HUES64 (cell line): ENCODE measurements at regions not wholly inside any gene's neighbourhood (a gene's known extent, or its start where the extent isn't known, plus 50 kb on each side); places are given as distances from the start of the nearest gene placed in this dataset.

Experiments
- H3K27ac ChIP-seq: 2 replicates; pipeline ENCODE4 v1.7.0; 2013; ENCODE audit warnings: low read depth, low read length, inconsistent platforms
- H3K27me3 ChIP-seq: 2 replicates; pipeline ENCODE4 v1.6.1; 2013; ENCODE audit warnings: mild to moderate bottlenecking, low read length; ENCODE audit not compliant: insufficient read depth
- H3K36me3 ChIP-seq: 2 replicates; pipeline ENCODE4 v1.6.1; 2013; ENCODE audit warnings: mild to moderate bottlenecking, low read length; ENCODE audit not compliant: insufficient read depth
- H3K4me1 ChIP-seq: 2 replicates; pipeline ENCODE4 v1.6.1; 2013; ENCODE audit warnings: mild to moderate bottlenecking, low read length, moderate library complexity; ENCODE audit not compliant: insufficient read depth
- H3K4me3 ChIP-seq: 2 replicates; pipeline ENCODE4 v1.5.1; 2013; ENCODE audit warnings: mild to moderate bottlenecking, low read length, moderate library complexity
- H3K9ac ChIP-seq: 2 replicates; pipeline ENCODE4 v1.6.1; 2013; ENCODE audit warnings: mild to moderate bottlenecking, low read depth, low read length
- H3K9me3 ChIP-seq: 2 replicates; pipeline ENCODE4 v1.6.1; 2013; ENCODE audit warnings: low read depth, low read length; ENCODE audit not compliant: insufficient read depth
- WGBS: fragments of 150-250, 120-280 bp; methylation state at CpG from one replicate; pipeline ENCODE4 v1.1.7; 2013; ENCODE audit warnings: missing lambda C conversion rate; 5-methylcytosine and 5-hydroxymethylcytosine counted together

DNA sequence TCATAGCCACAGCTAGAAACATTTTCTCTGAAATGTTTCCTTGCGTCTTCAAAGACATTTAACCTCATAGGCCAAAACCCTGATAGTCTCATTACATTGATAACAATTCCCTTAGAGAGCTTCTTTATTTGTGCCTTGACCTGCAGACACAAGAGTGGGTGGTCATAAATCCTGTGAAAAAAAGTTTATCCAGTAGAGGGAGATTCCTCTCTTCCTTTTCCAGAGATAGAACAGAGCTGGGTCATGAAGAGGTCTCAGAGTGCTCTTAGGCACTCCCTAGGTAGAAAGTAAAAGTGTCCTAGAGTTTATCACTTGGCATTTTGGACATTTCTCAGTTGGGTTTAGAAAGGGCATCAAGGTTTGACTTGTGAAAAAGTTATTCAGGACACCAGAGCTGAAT is 426.1 kb downstream of the NUF2 start:
- Histone ChIP-seq H3K36me3 (no peaks in the 10 kb centered on the region), H3K4me1 (peaks cover 13% of the 10 kb centered on the region), H3K4me3 (no peak overlapping the region), H3K9me3 (peaks cover 11% of the 10 kb centered on the region; the same call in 1 of the 2 replicates), H3K27me3 (no peaks in the 10 kb centered on the region), H3K27ac (peak overlapping the region; percentile 49; the same call in 1 of the 2 replicates), H3K9ac (peak overlapping the region; percentile 24; the same call in 1 of the 2 replicates)
- 40% methylated on average over 1 of the region's 1 CpG for WGBS

DNA sequence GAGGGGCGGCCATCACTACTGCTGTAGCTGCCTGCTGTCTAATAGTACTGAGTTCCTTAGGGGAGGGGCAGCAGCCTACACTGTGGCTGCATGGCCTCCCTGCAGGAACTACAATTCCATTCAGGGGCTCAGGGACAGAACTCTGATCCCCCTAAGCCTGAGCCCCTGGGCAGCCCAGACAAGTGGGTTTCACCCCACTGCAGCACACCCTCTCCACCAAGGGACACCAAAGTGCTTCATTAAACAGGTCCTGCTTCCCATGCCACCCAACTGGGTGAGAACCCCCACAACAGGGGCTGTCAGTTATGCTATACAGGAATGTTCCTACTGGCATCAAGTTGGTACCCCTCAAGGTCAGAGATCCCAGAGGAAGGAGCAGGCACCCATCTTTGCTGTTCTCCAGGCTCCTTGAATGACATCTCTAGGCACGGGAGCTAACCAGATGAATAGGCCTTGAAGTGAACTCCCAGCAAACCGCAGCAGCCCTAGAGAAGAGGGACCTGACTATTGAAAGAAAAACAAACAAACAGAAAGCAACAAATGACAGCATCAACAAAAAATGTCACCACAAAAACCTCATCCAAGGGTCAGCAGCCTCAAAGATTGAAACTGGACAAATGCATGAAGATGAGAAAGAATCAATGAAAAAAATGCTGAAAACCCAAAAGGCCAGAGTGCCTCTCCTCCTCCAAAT is 437.4 kb downstream of the NUF2 start:
- H3K27me3 ChIP-seq: no peaks in the 10 kb centered on the region
- peaks cover 18% of the 10 kb centered on the region for H3K9me3 ChIP-seq
- WGBS: 95% methylated on average over 3 of the region's 3 CpGs
- no peak overlapping the region for H3K27ac ChIP-seq
- H3K9ac ChIP-seq: no peak overlapping the region
- no peaks in the 10 kb centered on the region for H3K4me1 ChIP-seq
- no peaks in the 10 kb centered on the region for H3K36me3 ChIP-seq
- H3K4me3 ChIP-seq: no peak overlapping the region

DNA sequence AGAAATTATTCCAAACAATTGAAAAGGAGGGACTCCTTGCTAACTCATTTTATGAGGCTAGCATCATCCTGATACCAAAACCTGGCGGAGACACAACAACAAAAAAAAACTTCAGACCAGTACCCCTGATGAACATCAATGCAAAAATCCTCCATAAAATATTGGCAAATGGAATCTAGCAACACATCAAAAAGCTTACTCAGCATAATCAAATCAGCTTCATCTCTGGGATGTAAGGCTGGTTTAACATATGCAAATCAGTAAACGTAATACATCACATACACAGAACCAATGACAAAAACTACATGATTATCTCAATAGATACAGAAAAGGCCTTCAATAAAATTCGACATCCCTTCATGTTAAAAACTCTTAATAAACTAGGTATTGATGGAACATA is 440.1 kb downstream of the NUF2 start:
- no peak overlapping the region for H3K4me3 ChIP-seq
- 63% methylated on average over 2 of the region's 3 CpGs for WGBS
- no peaks in the 10 kb centered on the region for H3K27me3 ChIP-seq
- H3K9ac ChIP-seq: no peak overlapping the region
- no peaks in the 10 kb centered on the region for H3K36me3 ChIP-seq
- H3K27ac ChIP-seq: no peak overlapping the region
- no peaks in the 10 kb centered on the region for H3K4me1 ChIP-seq
- H3K9me3 ChIP-seq: peaks cover 8% of the 10 kb centered on the region; the same call in 1 of the 2 replicates

DNA sequence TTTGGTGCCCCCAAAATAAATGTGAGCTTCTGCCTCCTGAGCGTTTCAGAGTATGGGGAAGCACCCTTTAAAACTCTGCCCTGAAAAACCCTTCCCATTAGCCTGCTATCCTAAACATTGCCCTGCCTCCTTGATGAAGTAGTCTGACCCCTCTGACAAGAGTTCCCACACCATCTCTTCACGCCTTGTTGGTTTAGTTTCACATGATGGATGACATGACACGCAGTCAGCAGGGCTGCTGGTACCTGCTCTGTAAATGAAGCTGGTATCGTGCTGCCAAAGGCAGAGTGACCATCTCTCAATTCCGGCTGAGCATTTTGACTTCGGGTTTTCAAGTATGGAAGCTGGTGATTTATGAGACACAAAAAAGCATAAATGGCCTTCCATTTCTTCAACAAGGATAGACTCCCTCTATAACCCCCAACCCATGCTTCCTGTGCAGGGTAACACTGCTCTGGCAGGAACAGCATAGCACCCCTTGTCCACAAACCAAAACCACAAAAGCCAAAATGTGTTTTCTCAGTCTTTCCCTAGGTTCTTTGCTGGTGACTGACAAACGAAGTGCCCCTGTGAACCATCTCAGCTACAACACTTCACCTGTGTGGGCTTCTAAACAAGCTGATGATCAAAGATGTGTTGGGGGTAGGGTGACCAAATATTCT is 444.6 kb downstream of the NUF2 start:
- no peak overlapping the region for H3K27ac ChIP-seq
- H3K4me1 ChIP-seq: no peaks in the 10 kb centered on the region
- WGBS: 88% methylated on average over 7 of the region's 7 CpGs
- no peak overlapping the region for H3K4me3 ChIP-seq
- H3K27me3 ChIP-seq: no peaks in the 10 kb centered on the region
- H3K36me3 ChIP-seq: no peaks in the 10 kb centered on the region
- H3K9ac ChIP-seq: no peak overlapping the region
- no peaks in the 10 kb centered on the region for H3K9me3 ChIP-seq

DNA sequence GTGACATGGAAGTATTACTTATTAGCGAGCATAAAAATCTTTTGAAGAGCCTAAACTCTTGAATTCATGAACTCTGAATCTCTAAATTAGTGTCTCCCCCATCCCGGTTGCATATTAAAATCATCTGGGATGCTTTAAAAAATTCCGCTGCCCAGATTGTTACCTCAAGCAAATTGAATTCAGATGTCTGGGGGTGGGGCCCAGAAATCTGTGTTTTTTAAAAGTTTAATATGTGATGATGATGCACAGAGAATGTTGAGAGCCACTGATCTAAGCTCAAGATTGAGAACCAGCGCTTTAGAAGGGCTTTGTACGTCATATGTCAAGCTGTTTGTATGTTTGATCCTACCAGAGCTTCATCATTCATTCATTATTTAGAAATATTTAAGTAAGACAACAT is 446.8 kb downstream of the NUF2 start:
- no peak overlapping the region for H3K4me3 ChIP-seq
- 93% methylated on average over 5 of the region's 5 CpGs for WGBS
- H3K9me3 ChIP-seq: no peaks in the 10 kb centered on the region
- H3K9ac ChIP-seq: no peak overlapping the region
- H3K27ac ChIP-seq: no peak overlapping the region
- H3K27me3 ChIP-seq: no peaks in the 10 kb centered on the region
- no peaks in the 10 kb centered on the region for H3K36me3 ChIP-seq
- H3K4me1 ChIP-seq: no peaks in the 10 kb centered on the region

DNA sequence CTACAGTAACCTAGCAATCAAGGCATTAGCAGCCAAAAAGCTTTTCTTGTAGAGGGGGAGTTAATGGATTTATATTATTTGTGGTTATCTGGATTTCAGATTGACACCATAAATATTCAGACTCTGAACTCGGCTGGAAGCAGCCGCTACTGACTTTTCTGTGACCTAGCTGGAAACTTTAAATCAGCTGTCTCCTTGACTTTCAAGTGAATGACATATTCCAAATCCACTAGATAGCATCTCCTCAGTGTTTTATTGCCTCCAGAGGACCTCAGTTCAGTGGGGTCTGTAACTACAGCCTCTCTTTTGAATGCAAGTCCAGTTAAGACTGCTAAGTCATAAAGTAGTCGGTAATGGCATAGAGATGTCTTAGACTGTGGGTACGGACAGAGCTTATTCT is 448.5 kb downstream of the NUF2 start:
- Histone ChIP-seq H3K36me3 (no peaks in the 10 kb centered on the region), H3K4me1 (no peaks in the 10 kb centered on the region), H3K27me3 (no peaks in the 10 kb centered on the region), H3K9ac (no peak overlapping the region), H3K4me3 (no peak overlapping the region), H3K27ac (no peak overlapping the region), H3K9me3 (no peaks in the 10 kb centered on the region)
- WGBS: 91% methylated on average over 4 of the region's 4 CpGs

DNA sequence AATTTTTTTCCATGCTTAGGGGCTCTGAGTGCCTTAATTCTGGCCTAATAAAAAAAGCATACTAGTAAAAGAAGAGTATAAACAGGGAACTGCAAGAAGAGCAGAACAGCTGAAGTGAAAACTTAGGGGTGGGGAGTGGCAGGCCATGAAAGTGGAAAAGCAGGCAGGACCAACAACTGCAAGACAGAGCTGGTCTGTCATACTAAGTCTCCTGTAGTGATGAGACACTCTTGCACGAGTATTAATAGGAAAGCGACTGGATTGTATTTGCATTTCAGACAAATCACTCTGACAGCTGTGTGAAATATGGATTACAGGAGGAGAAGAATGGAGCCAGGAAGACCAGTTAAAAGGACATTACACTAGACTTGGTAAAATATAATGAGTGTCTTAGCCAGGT is 449.9 kb downstream of the NUF2 start:
- Histone ChIP-seq H3K4me1 (no peaks in the 10 kb centered on the region), H3K4me3 (no peak overlapping the region), H3K36me3 (no peaks in the 10 kb centered on the region), H3K9me3 (no peaks in the 10 kb centered on the region), H3K27ac (no peak overlapping the region), H3K9ac (no peak overlapping the region), H3K27me3 (no peaks in the 10 kb centered on the region)
- 93% methylated on average over 2 of the region's 2 CpGs for WGBS

DNA sequence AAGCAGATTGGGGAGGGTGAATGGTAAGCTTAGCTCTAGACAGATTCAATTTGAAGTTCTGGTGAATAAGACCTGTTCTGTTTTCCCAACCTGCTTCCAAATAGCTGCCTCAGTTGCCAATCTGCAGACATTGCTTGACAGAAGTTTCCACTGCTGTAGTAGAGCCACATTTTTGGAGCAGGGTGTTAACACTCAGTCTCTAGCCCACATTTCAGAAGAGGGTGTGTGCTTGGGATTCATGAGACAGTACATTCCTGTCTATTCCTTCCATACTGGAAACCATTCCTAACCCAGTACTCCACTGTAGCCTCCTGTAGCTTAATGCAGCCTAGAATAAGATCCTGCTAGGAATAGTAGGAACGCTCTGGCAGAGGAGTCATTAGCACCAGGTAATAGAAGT is 450.5 kb downstream of the NUF2 start:
- Histone ChIP-seq H3K4me1 (no peaks in the 10 kb centered on the region), H3K9ac (no peak overlapping the region), H3K27ac (no peak overlapping the region), H3K27me3 (no peaks in the 10 kb centered on the region), H3K4me3 (no peak overlapping the region), H3K36me3 (no peaks in the 10 kb centered on the region), H3K9me3 (no peaks in the 10 kb centered on the region)
- WGBS: 89% methylated on average over 1 of the region's 1 CpG

DNA sequence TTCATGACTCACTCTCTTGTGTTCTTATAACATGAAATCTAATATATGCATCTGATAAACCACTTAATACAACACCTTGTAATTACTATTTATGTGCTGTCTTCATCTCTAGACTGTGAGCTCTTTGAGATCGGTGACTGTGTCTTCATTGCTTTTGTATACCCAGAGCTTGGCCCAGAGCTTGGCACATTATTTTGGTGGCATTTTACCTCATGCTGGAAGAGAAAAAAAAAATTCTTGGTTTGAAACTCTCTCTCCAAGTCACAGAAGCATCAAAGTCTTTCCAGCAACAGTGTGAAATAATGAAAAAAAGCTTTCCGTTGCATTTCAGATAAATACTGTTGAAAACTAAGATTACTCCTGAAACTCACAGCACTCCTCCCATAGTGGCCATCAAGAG is 451.6 kb downstream of the NUF2 start:
- 91% methylated on average over 1 of the region's 2 CpGs for WGBS
- H3K4me3 ChIP-seq: no peak overlapping the region
- H3K4me1 ChIP-seq: no peaks in the 10 kb centered on the region
- no peaks in the 10 kb centered on the region for H3K36me3 ChIP-seq
- H3K9ac ChIP-seq: no peak overlapping the region
- 0 out of 2 replicates have a peak, but pooled peaks cover 6% of the 10 kb centered on the region for H3K9me3 ChIP-seq
- H3K27me3 ChIP-seq: no peaks in the 10 kb centered on the region
- H3K27ac ChIP-seq: no peak overlapping the region

DNA sequence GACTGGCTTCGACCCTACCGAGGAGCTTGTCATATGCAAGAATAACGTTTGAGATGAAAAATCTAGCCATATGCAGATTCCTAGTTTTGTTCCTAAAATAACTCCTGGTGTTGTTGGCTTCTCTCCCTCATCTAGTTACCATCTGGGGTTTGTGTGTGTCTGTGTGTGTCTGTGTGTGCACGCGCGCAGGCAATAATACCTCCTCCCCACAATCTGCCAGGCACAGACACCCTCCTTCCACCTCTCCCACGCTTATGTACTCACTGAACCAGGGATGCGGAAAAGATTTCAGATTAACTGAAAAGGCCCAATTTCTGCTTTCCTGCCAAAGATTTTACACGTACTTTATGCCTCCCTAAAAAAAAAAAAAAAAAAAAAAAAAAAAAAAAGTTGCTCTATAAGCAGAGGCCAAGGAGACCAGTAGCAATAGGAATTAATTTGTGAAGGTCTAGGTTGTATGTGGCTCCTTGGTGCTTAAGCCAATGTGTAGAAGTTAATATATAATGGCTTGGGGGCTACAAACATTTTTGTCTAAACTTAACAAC is 452.7 kb downstream of the NUF2 start:
- WGBS: 94% methylated on average over 8 of the region's 9 CpGs
- no peak overlapping the region for H3K9ac ChIP-seq
- H3K4me1 ChIP-seq: no peaks in the 10 kb centered on the region
- H3K36me3 ChIP-seq: no peaks in the 10 kb centered on the region
- H3K4me3 ChIP-seq: no peak overlapping the region
- peaks cover 13% of the 10 kb centered on the region; the same call in 1 of the 2 replicates for H3K9me3 ChIP-seq
- H3K27ac ChIP-seq: no peak overlapping the region
- H3K27me3 ChIP-seq: no peaks in the 10 kb centered on the region

DNA sequence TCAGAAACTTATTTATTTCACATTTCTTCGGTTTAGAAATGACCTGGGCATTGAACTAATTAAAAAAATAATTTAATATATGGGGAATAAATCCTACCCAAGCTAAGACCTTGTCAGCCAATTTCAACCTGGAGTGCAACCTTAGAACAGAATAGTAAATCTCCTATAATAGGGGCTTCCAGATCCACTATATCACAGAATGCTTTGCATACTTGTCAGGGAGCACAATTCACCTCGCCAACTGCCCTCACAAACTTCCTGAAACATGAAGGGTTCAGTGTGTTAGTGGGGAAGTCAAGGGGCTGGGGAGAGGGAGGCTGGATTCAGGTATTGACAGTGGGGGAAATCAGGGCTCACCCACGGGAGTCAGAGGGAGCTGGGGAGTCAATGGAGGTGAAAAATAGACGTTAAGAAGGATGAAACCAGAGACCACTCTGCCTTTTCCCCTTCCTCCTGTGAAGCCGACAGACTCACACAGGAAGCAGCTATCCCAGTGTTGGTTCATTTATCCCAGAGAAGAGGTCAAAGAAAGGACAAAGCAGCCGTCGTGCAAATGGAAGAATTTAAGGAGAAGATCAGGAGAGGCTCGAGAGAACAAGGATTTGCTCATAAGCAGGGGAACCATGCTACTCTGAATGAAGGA is 453.3 kb downstream of the NUF2 start:
- no peaks in the 10 kb centered on the region for H3K4me1 ChIP-seq
- no peaks in the 10 kb centered on the region for H3K36me3 ChIP-seq
- 83% methylated on average over 6 of the region's 8 CpGs for WGBS
- H3K27me3 ChIP-seq: no peaks in the 10 kb centered on the region
- peaks cover 19% of the 10 kb centered on the region; the same call in 1 of the 2 replicates for H3K9me3 ChIP-seq
- no peak overlapping the region for H3K9ac ChIP-seq
- no peak overlapping the region for H3K27ac ChIP-seq
- no peak overlapping the region for H3K4me3 ChIP-seq
